Left lung (tissue), 4 donors: ENCODE measurements at regions not wholly inside any gene's neighbourhood (a gene's known extent, or its start where the extent isn't known, plus 50 kb on each side); places are given as distances from the start of the nearest gene placed in this dataset.

ENCODE experiments used
- ATAC-seq: fragments of 200-7000 bp; cut with Tn5 transposase; one replicate; pipeline ENCODE4 v1.9.1; 2020; ENCODE audit warnings: moderate library complexity
- DNase-seq, 4 donors: peaks; one replicate each; pipeline ENCODE4 v3.0.0-alpha.2; 2013 to 2020
- H3K27ac ChIP-seq, 2 donors: fragments of 200-600 bp; sonication (generic) in 1 of 2; one replicate each; pipeline versions ENCODE4 v1.5.0 to v1.8.0; 2020 to 2021
- H3K27me3 ChIP-seq, 2 donors: fragments of 200-600 bp; sonication (generic) in 1 of 2; one replicate each; pipeline versions ENCODE4 v1.5.0 to v1.8.0; 2020 to 2021
- H3K36me3 ChIP-seq, 2 donors: fragments of 200-600 bp; sonication (generic) in 1 of 2; one replicate each; pipeline versions ENCODE4 v1.5.0 to v1.8.0; 2020 to 2021
- H3K4me1 ChIP-seq, 2 donors: fragments of 200-600 bp; one replicate each; pipeline ENCODE4 v1.8.0; 2021
- H3K4me3 ChIP-seq, 2 donors: fragments of 200-600 bp; sonication (generic) in 1 of 2; one replicate each; pipeline versions ENCODE4 v1.5.0 to v1.8.0; 2020 to 2021; ENCODE audit warnings: mild to moderate bottlenecking in 1 of 2
- H3K9me3 ChIP-seq, 2 donors: fragments of 200-600 bp; sonication (generic) in 1 of 2; one replicate each; pipeline versions ENCODE4 v1.5.0 to v1.8.0; 2020 to 2021
- CTCF ChIP-seq, 2 donors: fragments of 200-600 bp; sonication (generic) in 1 of 2; IDR thresholded peaks; one replicate each; pipeline versions ENCODE4 v1.5.0 to v1.8.0; 2021; ENCODE audit warnings: antibody characterized with exemption in 2 of 2
- intact Hi-C, 2 donors: fragments of 100-400 bp; cut with DNase I; formaldehyde crosslinking; loops; one replicate each; pipeline versions ENCODE4 v1.11.2 to v1.14.2; 2022
- donor health status: DM: no; HTN: yes; CAD: no.
- donor health status: DM: no; HTN: no; CAD: no.

- ATAC-seq, result peak; percentile 84
- Histone ChIP-seq H3K9me3 (no peaks in the 10 kb centered on the region), H3K4me1 (peaks cover 0 to 28% of the 10 kb centered on the region in 2 donors), H3K4me3 (no peak overlapping the region), H3K27ac (peak overlapping the region in 1 of 2 donors; percentile 68), H3K36me3 (no peaks in the 10 kb centered on the region), H3K27me3 (no peaks in the 10 kb centered on the region)
- intact Hi-C loops, result no loop called here
- DNase-seq, result peak in 2 of 4 donors; percentile 18 to 43
- no peak for TF ChIP-seq CTCF (IDR thresholded peaks at IDR 0.05)
Observed at GRCh38 chr1:185566995-185567394, 167.2 kb upstream of the HMCN1 start.

- no peaks in the 10 kb centered on the region for H3K9me3 ChIP-seq
Observed at GRCh38 chr1:185565302-185565701, 168.9 kb upstream of the HMCN1 start.

GRCh38 chr1:185564816-185565215, 169.4 kb upstream of the HMCN1 start:
- no peak overlapping the region for H3K4me3 ChIP-seq
- no peaks in the 10 kb centered on the region for H3K9me3 ChIP-seq
- no peak overlapping the region for H3K27ac ChIP-seq
- ATAC-seq (no peak), DNase-seq (no peak)
- peaks cover 0 to 48% of the 10 kb centered on the region in 2 donors for H3K4me1 ChIP-seq
- TF ChIP-seq CTCF (IDR thresholded peaks at IDR 0.05), result no peak
- intact Hi-C loops, result no loop called here
- H3K27me3 ChIP-seq, result no peaks in the 10 kb centered on the region
- H3K36me3 ChIP-seq, result no peaks in the 10 kb centered on the region

More at GRCh38 chr1:185565302-185565701, 168.9 kb upstream of the HMCN1 start:
- intact Hi-C loops, result no loop called here
- ATAC-seq (no peak), DNase-seq (no peak)
- Histone ChIP-seq H3K4me3 (no peak overlapping the region), H3K27ac (no peak overlapping the region), H3K4me1 (peaks cover 0 to 43% of the 10 kb centered on the region in 2 donors), H3K27me3 (no peaks in the 10 kb centered on the region), H3K36me3 (no peaks in the 10 kb centered on the region)
- TF ChIP-seq CTCF (IDR thresholded peaks at IDR 0.05), result no peak

- no peaks in the 10 kb centered on the region for H3K27me3 ChIP-seq
- no peaks in the 10 kb centered on the region for H3K9me3 ChIP-seq
- intact Hi-C loops, result no loop called here
- DNase-seq (no peak), ATAC-seq (no peak)
- no peak overlapping the region for H3K27ac ChIP-seq
- H3K36me3 ChIP-seq, result no peaks in the 10 kb centered on the region
- peaks cover 0 to 36% of the 10 kb centered on the region in 2 donors for H3K4me1 ChIP-seq
- H3K4me3 ChIP-seq, result no peak overlapping the region
- TF ChIP-seq CTCF (IDR thresholded peaks at IDR 0.05), result no peak
Observed at GRCh38 chr1:185562461-185563359, 171.5 kb upstream of the HMCN1 start.

- H3K27me3 ChIP-seq, result no peaks in the 10 kb centered on the region
- no peaks in the 10 kb centered on the region for H3K36me3 ChIP-seq
- intact Hi-C loops, result no loop called here
- H3K9me3 ChIP-seq, result no peaks in the 10 kb centered on the region
- H3K4me1 ChIP-seq, result peaks cover 0 to 25% of the 10 kb centered on the region in 2 donors
- no peak overlapping the region for H3K27ac ChIP-seq
- no peak overlapping the region for H3K4me3 ChIP-seq
- ATAC-seq (no peak), DNase-seq (no peak)
- no peak for TF ChIP-seq CTCF (IDR thresholded peaks at IDR 0.05)
Observed at GRCh38 chr1:185561629-185562028, 172.6 kb upstream of the HMCN1 start.
